HL-60 (cell line): ENCODE measurements at regions not wholly inside any gene's neighbourhood (a gene's known extent, or its start where the extent isn't known, plus 50 kb on each side); places are given as distances from the start of the nearest gene placed in this dataset.

Source experiments
- POLR2AphosphoS5 ChIP-seq: IDR thresholded peaks from 2 replicates; pipeline ENCODE4 v1.6.1; 2012; ENCODE audit warnings: low read depth
- TF ChIP-seq, protein P1 (sequence below): IDR thresholded peaks from one replicate; pipeline ENCODE4 v1.5.1; 2011; ENCODE audit warnings: low read length, control low read depth, inconsistent platforms; ENCODE audit not compliant: insufficient read depth
- TF ChIP-seq, protein P2 (sequence below): IDR thresholded peaks from 2 replicates; pipeline ENCODE4 v1.6.1; 2012; ENCODE audit warnings: low read depth; ENCODE audit not compliant: insufficient replicate concordance

DNA sequence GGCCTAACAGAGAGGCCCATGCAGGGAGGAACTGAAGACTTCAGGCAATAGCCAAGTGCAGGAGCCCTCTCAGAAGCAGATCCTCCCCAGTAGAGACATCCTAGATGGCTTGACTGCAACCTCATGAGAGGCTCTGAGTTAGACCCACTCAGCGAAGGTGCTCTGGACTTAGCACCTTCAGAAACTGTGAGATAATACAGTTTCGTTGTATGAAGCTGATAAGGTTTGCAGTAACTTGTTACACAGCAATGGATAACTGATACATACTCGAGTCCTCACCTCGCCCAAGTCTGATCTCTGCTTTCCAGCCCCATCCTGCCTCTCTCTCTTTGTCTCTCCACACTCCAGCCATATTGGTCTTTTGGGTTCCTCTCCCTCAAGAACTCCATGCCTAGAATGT lies 136.4 kb upstream of the EEPD1 start:
- TF ChIP-seq, protein P1, sequence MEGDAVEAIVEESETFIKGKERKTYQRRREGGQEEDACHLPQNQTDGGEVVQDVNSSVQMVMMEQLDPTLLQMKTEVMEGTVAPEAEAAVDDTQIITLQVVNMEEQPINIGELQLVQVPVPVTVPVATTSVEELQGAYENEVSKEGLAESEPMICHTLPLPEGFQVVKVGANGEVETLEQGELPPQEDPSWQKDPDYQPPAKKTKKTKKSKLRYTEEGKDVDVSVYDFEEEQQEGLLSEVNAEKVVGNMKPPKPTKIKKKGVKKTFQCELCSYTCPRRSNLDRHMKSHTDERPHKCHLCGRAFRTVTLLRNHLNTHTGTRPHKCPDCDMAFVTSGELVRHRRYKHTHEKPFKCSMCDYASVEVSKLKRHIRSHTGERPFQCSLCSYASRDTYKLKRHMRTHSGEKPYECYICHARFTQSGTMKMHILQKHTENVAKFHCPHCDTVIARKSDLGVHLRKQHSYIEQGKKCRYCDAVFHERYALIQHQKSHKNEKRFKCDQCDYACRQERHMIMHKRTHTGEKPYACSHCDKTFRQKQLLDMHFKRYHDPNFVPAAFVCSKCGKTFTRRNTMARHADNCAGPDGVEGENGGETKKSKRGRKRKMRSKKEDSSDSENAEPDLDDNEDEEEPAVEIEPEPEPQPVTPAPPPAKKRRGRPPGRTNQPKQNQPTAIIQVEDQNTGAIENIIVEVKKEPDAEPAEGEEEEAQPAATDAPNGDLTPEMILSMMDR: no peak
- TF ChIP-seq POLR2AphosphoS5: no peak
- TF ChIP-seq, protein P2, sequence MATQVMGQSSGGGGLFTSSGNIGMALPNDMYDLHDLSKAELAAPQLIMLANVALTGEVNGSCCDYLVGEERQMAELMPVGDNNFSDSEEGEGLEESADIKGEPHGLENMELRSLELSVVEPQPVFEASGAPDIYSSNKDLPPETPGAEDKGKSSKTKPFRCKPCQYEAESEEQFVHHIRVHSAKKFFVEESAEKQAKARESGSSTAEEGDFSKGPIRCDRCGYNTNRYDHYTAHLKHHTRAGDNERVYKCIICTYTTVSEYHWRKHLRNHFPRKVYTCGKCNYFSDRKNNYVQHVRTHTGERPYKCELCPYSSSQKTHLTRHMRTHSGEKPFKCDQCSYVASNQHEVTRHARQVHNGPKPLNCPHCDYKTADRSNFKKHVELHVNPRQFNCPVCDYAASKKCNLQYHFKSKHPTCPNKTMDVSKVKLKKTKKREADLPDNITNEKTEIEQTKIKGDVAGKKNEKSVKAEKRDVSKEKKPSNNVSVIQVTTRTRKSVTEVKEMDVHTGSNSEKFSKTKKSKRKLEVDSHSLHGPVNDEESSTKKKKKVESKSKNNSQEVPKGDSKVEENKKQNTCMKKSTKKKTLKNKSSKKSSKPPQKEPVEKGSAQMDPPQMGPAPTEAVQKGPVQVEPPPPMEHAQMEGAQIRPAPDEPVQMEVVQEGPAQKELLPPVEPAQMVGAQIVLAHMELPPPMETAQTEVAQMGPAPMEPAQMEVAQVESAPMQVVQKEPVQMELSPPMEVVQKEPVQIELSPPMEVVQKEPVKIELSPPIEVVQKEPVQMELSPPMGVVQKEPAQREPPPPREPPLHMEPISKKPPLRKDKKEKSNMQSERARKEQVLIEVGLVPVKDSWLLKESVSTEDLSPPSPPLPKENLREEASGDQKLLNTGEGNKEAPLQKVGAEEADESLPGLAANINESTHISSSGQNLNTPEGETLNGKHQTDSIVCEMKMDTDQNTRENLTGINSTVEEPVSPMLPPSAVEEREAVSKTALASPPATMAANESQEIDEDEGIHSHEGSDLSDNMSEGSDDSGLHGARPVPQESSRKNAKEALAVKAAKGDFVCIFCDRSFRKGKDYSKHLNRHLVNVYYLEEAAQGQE: no peak
